NOMO-1 treated with DMSO at 0.1 percent for 48 hours (cell line): ENCODE measurements at regions not wholly inside any gene's neighbourhood (a gene's known extent, or its start where the extent isn't known, plus 50 kb on each side); places are given as distances from the start of the nearest gene placed in this dataset.
"Not testable (repeated sequence)": the region's sequence is repeated elsewhere in the genome, so short reads cannot be mapped to it uniquely, and the experiment has no call there.

ENCODE experiments used
- DNase-seq: peaks from one replicate; lab custom pipeline; 2025; ENCODE audit not compliant: unreplicated experiment; lab: John Stamatoyannopoulos, UW

DNA sequence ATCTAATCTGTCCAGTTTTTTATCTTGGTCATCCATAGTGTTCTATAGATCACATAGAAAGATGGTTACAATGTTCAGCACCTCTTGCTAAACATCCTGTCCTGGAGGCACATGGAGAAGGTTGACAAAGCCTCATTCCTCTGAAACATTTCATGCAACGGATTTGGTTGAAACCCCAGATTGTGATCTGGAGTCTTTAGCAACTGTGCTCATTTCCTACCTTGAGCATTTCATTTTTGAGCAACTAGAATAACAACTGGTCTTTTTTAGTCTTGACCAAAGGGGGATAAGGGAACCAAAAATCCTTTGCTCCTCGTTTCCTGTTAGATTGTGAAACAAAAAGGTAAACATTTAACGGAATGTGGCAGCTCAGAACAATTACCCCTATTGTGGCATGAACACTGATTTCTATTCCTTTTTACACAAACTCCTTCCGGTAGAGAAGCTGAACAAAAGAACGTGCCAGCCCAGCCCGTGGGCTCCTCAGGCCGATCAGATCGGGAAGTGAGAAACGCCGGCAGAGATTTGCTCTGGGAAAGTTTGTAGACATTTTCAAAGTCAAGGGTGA lies 94.7 kb upstream of the ERRFI1 start:
- DNase-seq: peak; percentile 37

DNA sequence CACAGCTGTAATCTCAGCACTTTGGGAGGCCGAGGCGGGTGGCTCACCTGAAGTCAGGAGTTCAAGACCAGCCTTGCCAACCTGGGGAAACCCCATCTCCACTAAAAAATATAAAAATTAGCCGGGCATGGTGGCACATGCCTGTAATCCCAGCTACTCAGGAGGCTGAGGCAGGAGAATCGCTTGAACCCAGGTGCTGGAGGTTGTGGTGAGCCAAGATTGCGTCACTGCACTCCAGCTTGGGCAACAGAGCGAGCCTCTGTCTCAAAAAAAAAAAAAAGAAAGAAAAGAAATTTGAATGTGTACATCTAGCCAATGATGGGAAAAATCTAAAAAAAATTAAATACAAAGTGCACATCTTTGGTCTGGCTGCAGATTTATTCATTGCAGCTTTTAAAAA lies 92.6 kb upstream of the ERRFI1 start:
- not testable (repeated sequence) for DNase-seq

DNA sequence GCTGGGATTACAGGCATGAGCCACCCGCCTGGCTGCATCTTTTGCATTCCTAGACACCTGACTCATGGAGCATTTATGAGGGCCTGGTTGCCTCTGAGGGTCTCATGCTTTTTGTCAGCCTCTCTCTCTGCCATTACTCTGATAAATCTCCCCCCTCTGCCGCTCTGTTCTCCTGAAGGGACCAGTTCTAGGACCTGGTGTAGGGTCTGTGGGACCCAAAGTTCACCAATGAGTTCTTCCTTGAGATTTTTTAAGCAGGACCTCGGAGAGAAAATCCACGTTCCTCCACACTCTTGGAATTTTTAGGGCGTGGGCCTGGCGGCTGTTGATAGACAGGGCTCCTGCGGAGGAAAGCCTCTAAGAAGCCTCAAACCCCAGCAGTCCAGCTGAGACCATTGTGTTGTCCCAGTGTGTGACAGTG lies 91.9 kb upstream of the ERRFI1 start:
- DNase-seq: no peak

DNA sequence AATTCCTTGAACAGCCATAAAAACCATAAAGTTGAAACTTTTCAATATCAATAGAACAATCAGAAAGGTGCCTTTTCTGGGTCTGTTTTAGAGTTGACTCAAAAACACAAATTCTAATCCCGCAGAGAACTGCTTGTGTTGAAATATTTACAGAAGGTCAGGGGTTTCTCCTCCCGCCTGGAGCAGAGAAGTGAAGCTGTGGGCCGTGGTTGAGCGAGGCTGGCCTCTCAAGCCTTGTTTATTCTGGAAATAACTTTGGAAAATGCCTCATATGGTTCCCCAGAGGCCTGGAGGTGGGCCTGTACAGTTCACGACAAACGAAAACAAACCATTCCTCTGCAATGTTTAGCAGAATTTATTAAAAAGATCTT lies 90.8 kb upstream of the ERRFI1 start:
- DNase-seq: no peak

DNA sequence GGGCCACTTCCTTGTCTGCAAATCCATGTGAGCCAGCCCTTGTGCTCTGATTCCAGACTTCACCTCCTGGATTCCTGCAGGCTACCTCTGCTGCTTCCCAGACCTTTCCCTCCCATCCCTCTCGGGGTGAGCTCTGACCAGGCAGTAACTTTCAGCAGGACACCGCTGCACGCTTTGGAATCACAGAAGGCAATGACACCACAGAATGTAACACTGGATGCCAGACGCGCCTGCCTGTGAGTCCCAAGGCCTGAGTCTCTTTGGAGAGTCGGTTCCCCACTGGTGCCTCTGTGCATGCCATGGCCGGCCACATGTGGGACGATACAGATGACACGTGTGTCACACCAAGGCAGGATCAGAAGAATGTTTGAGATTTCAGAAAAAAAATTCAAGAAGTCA lies 89.7 kb upstream of the ERRFI1 start:
- DNase-seq: no peak

DNA sequence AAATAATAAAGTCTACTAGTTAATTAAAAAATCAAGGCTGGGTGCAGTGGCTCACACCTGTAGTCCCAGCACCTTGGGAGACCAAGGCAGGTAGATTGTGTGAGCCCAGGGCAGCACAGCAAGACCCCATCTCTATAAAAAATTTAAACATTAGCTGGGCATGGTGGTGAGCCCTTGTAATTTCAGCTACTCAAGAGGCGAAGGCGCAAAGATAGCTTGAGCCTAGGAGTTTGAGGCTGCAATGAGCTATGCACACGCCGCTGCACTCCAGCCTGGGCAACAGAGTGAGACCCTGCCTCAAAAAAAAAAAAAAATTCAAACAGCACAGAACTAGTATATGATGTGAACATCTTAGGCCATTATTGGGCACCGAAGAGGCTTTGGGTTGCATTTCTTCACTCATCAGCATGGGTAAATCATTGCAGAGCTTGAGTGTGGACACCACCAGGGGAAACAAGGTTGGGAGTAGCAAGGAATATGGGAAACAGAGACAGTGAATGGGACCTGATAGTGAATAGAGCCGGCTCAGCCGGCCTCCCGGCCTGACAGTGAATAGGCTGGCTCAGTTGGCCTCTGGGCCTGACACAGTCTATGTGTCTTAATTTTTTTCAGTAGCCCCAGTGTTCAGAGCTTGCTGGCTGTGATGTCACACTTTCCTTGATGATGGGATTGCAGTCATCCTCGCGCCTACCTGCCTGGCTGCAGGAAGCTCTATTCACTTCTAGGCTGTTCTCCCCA lies 89.1 kb upstream of the ERRFI1 start:
- DNase-seq: no peak

DNA sequence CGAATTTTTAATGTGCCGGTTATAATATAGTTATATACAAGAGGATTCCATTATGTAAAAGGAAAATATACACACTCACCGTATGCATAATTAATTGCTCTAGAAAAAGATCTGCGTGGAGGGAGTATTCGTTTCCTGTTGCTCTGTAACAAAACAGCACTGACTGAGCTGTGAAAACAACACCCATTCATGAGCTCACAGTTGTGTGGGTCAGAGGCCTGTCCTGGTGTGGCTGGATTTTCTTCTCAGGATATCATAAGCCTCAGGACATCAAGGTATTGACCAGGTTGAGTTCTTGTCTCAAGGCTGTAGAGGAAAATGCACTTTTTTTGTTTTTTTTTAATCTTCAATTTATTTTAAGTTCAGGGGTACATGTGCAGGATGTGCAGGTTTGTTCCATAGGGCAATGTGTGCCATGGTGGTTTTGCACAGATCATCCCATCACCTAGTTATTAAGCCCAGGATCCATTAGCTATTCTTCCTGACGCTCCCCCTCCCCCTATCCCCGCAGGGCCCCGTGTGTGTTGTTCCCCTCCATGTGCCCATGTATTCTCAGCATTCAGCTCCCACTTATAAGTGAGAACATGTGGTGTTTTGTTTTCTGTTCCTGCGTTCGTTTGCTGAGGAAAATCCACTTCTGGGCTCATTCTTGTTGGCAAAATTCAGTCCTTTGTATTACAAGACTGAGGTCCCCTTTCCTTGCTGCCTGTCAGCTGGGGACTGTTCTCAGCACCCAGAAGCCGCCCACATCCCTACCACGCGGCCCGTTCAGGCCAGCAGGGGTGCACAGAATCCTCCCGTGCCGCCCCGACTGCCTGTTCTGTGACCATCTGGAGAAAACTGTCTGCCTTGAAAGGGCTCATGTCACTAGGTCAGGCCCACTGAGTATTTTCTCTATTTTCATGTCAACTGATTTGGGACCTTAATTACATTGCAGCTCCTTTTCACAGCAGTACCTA lies 87.4 kb upstream of the ERRFI1 start:
- DNase-seq: no peak

DNA sequence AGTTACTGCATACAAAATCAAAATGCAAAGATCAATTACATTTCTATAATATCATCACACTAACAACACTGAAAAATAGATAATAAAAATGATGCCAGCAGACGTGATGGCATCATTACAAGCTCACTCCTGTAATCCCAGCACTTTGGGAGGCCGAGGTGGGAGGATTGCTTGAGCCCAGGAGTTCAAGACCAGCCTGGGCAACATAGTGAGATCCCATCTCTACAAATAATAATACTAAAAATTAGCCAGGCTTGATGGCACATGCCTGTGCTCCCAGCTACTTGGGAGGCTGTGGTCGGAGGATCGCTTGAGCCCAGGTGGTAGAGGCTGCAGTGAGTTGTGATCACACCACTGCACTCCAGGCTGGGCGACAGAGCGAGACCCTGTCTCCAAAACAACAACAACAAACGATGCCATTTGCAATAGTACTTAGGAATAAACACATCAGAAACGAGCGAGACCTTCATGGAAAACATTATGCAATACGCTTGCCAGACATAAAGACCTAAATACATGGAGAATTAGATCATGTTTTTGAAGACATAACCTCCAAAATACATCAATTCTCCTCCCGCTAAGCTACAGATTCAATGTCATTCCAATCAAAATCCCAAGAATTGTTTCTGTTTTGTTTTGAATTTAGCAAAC lies 86.6 kb upstream of the ERRFI1 start:
- no peak for DNase-seq

DNA sequence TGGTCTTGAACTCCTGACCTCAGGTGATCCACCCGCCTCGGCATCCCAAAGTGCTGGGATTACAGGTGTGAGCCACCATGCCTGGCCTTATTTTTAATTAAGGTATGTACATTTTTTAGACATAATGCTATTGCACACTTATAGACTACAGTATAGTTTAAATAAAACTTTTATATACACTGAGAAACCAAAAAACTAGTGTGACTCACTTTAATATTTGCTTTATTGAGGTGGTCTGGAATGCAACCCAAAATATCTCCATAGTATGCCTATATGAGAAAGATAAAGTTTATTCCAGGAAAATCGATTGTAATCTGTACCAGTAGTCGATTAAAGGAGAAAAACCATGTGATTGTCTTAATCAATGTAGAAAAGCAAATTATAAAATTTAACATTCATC lies 85.5 kb upstream of the ERRFI1 start:
- DNase-seq: no peak

DNA sequence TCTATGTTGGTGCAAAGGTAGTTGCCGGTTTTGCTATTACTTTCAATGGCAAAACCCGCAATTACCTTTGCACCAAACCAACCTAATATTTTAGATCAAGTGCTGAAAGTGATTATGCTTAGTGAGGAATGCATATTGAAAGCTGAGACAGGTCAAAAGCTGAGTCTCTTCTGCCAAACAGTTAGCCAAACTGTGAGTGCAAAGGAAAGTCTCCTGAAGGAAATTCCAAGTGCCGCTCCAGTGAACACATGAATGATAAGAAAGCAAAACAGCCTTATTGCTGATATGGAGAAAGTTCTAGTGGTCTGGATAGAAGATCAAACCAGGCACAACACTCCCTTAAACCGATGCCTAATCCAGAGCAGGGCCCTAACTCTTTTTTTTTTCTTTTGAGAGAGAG lies 83.1 kb upstream of the ERRFI1 start:
- no peak for DNase-seq

DNA sequence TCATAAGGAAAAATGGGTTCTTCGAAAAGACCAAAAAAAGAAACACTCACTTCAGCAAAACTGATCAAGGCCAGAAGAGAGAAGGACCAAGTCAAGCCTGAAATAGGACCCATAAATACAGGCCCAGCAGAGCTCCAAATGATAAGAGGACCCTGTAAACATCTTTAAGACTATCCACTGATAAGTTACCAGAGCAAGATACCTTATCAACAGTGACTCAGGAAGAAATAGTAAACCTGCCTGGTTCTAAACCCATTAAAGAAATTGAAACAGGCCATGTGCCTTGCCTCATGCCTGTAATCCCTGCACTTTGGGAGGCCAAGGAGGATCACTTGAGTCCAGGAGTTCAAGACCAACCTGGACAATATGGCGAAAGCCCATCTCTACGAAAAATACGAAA lies 81.8 kb upstream of the ERRFI1 start:
- DNase-seq: no peak

DNA sequence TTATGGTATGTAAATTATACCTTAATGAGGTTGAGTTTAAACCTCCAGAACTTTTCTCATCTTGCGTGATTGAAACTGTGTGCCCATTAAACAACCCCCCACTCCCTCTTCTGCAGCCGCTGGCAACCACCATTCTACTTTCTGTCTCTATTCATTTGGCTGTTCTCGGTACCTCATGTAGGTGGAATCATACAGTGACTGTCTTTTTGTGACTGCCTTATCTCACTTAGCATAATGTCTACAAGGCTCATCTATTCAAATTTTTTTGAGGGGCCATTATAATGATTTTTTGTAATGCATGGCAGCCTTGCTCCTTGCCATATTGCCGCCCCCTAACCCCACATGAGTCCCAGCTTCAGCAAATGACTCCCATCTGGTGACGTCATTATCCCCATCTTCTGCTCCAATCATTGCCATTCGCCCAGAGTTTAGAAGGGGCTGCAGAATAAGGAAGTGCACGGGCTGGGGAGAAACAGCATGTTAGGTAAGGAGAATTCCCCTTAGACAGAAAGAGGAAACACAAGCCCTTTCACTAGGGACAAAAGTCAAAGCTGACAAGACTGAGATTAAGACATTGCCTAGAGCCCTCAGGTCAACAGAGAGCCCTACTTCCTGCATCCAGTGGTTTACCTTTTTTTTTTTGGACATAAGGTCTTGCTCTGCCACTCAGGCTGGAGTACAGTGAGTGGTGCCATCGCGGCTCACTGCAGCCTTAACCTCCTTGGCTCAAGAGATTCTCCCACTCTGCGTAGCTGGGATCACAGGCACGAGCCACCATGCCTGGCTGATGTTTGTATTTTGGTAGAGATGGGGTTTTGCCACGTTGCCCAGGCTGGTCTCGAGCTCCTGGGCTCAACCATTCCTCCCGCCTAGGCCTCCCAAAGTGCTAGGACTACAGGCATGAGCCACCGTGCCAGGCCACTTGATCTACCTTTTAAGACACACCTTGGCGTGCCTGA lies 78.4 kb upstream of the ERRFI1 start:
- peak; percentile 78 for DNase-seq

DNA sequence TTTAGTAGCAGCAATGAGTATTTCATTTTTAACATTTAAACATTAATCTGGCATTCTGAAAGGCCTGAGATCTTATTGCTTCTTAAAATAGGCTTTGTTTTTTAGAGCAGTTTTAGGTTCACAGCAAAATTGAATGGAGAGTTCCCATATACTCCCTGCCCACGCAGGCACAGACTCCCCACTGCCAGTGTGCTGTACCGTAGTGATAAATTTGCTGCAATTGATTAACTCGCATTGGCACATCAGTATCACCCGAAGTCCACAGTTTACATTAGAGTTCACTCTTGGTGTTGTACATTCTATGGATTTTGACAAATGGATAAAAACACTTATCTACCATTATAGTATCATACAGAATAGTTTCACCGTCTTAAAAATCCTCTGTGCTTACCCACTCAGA lies 71.8 kb upstream of the ERRFI1 start:
- no peak for DNase-seq

DNA sequence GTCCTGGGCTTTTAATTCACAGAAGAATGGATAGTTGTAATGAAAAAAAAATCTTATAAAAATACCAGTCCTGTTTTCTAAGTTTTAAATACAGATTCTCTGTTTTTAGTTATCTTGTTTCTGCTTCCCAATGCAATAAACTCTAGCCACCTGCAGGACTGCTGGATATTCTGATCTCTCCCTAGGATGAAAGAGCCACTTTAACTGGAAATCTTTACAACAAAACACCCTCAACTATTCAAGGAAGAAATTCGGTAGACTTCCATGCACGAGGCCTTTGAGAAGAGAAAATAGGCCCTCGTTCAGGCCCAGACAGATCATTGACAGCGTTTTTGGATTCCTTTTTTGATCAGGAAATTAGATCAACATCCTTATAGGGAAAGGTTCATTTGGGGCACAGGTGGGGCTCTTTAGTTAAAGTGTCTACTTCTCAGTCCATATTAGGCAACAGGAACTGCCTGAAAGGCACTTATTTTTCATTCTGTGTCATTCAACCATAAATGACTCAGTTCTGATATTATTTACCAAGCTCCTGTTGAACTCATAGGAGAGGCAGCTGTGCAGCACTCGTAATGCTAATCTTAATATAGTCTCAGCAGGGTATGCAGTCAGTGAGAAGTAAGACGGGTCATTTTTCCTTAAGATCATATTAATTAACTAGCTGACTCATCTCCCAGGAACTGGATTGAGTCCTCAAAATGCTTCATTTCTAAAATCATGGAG lies 71.1 kb upstream of the ERRFI1 start:
- peak; percentile 82 for DNase-seq

DNA sequence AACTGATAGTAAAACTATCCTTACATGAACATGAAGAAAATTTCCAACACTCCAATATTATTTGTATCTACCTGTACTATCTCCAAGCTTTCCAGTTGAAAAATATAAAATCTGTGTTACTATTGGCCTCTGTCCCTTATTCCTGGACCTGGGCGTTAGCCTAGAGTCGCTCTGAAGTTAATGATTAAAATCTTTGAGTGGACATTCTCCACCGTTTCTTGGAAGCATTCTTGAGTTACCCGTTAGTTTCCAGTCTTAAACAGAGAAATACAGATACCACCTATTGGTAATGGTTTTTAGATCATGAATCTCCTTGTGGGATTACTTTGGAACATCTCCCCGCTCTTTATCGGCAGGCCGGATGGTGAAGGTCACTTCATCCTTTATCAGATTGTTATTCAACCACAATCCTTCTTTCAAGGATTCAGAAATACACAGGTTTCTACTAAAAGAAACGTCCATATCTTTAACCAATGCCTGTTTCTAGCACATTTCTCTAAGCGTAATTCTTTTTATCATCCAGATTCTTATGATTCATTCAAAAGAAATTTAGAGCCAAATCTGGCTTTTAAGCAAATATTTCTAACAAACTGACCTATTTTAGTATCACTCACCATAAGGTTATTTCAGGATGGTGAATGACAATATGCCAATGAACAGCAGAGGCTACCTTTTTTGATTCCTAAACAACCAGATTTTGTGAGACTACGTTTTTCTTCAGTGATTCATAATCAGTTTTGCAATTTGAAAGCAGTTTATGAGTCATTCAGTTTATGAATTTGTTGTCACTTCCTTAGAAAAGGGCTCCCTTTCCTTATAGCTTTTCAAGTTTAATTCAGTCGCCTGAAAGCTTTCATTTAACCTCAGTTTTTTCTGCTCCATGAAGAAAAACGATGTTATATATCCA lies 70.2 kb upstream of the ERRFI1 start:
- peak; percentile 76 for DNase-seq

DNA sequence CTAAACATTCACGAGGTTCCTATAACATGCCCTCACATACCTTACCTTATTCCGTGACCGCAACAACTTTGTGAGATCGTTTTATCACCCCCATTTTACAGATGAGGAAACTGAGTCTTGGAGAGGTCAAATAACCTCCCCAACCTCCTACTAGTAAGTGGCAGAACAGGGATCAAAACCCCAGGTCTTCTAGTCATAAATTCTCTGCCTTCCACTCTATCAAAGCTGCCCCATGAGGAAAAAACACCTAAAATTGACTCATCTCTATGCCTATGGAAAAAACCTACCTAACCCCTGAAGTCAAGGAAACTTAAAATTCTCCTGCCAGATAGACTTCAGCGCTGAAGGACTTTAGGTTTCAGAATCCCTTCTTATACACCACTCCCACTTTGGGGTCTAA lies 69.5 kb upstream of the ERRFI1 start:
- DNase-seq: no peak

DNA sequence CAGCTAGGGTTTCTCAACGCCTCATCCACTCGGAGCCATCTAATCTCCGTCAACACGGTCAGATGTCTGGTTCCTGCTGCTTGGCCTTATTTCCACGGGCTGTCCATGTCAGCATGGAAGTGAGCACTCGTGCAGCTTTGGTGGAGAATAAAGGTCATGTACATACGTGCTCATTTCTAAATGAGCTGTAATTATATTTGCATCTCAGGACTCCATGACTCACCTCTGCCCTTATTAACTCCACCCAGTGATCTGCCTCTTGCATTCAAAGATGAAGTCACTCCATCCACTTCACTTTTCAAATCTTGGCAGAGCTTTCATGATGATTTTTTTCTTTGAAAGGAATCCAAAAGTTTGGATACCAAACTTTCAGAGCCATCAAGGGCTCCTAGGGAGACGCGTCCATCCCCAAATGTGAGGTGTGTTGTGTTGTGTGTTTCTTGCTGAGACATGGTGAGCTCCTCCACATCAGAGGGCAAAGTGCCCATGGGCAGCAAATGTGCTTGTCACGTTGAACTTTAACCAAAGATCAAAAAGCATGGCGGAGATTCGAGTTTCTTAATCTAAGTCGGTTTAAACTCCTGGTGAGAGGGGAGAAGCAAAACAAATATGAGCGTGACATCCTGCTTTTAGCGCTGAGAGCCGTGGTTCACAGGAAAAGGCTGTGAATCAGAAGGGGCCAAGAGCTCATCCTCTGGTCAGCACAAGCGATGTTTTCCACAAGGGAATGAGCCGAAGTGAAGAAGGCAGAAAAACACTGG lies 68.6 kb upstream of the ERRFI1 start:
- DNase-seq: peak; percentile 25
